Uterus (tissue), 2 donors: ENCODE measurements at regions not wholly inside any gene's neighbourhood (a gene's known extent, or its start where the extent isn't known, plus 50 kb on each side); places are given as distances from the start of the nearest gene placed in this dataset.

Experiments used
- POLR2A ChIP-seq, 2 donors: fragments of 450-650 bp; IDR thresholded peaks; one replicate each; pipeline ENCODE4 v1.6.1; 2016; ENCODE audit warnings: antibody characterized with exemption in 2 of 2, mild to moderate bottlenecking in 1 of 2, moderate library complexity in 1 of 2
- TF ChIP-seq, protein P1 (sequence below), 4 experiments: fragments of 200-600 bp in 2 of 4; fragments of 450-650 bp in 2 of 4; sonication (generic) in 2 of 4; IDR thresholded peaks; one replicate each; pipeline ENCODE4 v1.5.1; 2016 to 2019; ENCODE audit warnings: antibody characterized with exemption in 4 of 4, mild to moderate bottlenecking in 2 of 4, moderate library complexity in 1 of 4

DNA sequence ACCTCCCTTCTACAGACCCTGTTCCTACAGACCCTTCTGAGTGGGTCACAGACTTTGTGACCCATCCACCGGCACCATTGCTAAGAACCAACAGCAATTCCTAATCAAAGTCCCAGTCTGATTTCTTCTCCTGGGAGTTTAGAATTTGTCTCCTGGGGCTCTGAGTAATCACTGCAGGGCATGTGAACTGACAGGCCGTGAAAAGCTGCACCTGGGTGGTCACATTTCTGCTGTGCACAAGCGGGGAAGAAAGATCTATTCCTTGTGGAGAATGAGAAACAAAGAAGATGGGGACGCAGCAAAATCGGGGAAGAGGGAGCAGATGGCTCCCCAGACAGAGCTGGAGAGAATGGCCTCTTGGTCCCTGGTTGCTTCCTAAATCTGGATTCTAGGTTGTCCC lies 151.0 kb downstream of the ARL4C start:
- TF ChIP-seq POLR2A (IDR thresholded peaks at IDR 0.05), result no peak
- TF ChIP-seq, protein P1, sequence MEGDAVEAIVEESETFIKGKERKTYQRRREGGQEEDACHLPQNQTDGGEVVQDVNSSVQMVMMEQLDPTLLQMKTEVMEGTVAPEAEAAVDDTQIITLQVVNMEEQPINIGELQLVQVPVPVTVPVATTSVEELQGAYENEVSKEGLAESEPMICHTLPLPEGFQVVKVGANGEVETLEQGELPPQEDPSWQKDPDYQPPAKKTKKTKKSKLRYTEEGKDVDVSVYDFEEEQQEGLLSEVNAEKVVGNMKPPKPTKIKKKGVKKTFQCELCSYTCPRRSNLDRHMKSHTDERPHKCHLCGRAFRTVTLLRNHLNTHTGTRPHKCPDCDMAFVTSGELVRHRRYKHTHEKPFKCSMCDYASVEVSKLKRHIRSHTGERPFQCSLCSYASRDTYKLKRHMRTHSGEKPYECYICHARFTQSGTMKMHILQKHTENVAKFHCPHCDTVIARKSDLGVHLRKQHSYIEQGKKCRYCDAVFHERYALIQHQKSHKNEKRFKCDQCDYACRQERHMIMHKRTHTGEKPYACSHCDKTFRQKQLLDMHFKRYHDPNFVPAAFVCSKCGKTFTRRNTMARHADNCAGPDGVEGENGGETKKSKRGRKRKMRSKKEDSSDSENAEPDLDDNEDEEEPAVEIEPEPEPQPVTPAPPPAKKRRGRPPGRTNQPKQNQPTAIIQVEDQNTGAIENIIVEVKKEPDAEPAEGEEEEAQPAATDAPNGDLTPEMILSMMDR (IDR thresholded peaks at IDR 0.05), result no peak
